HCT116 (cell line): ENCODE measurements at regions not wholly inside any gene's neighbourhood (a gene's known extent, or its start where the extent isn't known, plus 50 kb on each side); places are given as distances from the start of the nearest gene placed in this dataset.

Source experiments
- ATAC-seq: fragments of 200-7000 bp; cut with Tn5 transposase; 2 replicates; pipeline ENCODE4 v1.9.1; 2020; ENCODE audit warnings: mild to moderate bottlenecking, moderate library complexity
- BruUV-seq: library from RNA; stranded (reverse); fragments of 400-500 nt; replicated peaks from 2 replicates; lab custom pipeline; 2021; lab: Mats Ljungman, UMichigan
- CTCF ChIA-PET: fragments of 300-600 bp; sonication (Branson Sonifier 250); formaldehyde crosslinking; loops from one replicate; lab custom pipeline; 2021; ENCODE audit warnings: antibody characterized with exemption; lab: Charles Lee
- POLR2A ChIA-PET: fragments of 300-600, 350-600 bp; sonication (Branson Sonifier 250); formaldehyde crosslinking; loops from one replicate; lab custom pipeline; 2021; ENCODE audit warnings: antibody characterized with exemption; lab: Charles Lee
- RAD21 ChIA-PET, 2 experiments: fragments of 300-600 bp; sonication (Branson Sonifier 250); formaldehyde crosslinking; loops; one replicate each; lab custom pipeline; 2023; ENCODE audit warnings: low total read pairs in 2 of 2; ENCODE audit not compliant: uncharacterized antibody in 2 of 2, unreplicated experiment in 2 of 2, low non-redundant PET in 1 of 2; lab: Charles Lee
- DNase-seq: peaks from one replicate; pipeline ENCODE4 v3.0.0-alpha.2; 2010; ENCODE audit warnings: low read depth, low spot score
- H2AFZ ChIP-seq: fragments of 200-600 bp; shearing (Covaris generic), sonication (generic); 2 replicates; pipeline ENCODE4 v1.6.1; 2017; ENCODE audit warnings: low read depth, mixed run types, mixed read lengths, antibody characterized with exemption, low read length; ENCODE audit not compliant: poor library complexity, severe bottlenecking
- H3K27ac ChIP-seq: 2 replicates; pipeline ENCODE4 v1.5.1; 2012; ENCODE audit warnings: low read depth, low read length
- H3K27me3 ChIP-seq: fragments of 200-600 bp; sonication (generic); 2 replicates; pipeline ENCODE4 v1.6.1; 2016; ENCODE audit warnings: mixed run types, low read length, mixed read lengths; ENCODE audit not compliant: insufficient read depth
- H3K36me3 ChIP-seq, 2 experiments: fragments of 200-500 bp in 1 of 2; fragments of 200-600 bp in 1 of 2; sonication (Bioruptor generic) in 1 of 2; sonication (generic) in 1 of 2; 2 replicates each; pipeline versions ENCODE4 v1.5.1 to v1.6.1; 2014 to 2016; ENCODE audit warnings: low read length in 2 of 2, inconsistent platforms in 1 of 2, mixed read lengths in 1 of 2, mixed run types in 1 of 2; ENCODE audit not compliant: insufficient read depth in 2 of 2, control insufficient read depth in 1 of 2
- H3K4me1 ChIP-seq, 2 experiments: fragments of 200-600 bp in 1 of 2; sonication (generic) in 1 of 2; 2 replicates each; pipeline versions ENCODE4 v1.5.1 to v1.6.1; 2012 to 2017; ENCODE audit warnings: low read length in 2 of 2, inconsistent platforms in 1 of 2, mild to moderate bottlenecking in 1 of 2, mixed read lengths in 1 of 2, mixed run types in 1 of 2, moderate library complexity in 1 of 2; ENCODE audit not compliant: insufficient read depth in 2 of 2, control insufficient read depth in 1 of 2
- H3K4me2 ChIP-seq: fragments of 200-600 bp; sonication (generic); 2 replicates; pipeline ENCODE4 v1.6.1; 2017; ENCODE audit warnings: mixed run types, low read length, mixed read lengths
- H3K4me3 ChIP-seq, 2 experiments: fragments of 200-600 bp in 1 of 2; sonication (generic) in 1 of 2; replicated peaks in 1 of 2; 2 replicates each; pipeline ENCODE4 v1.5.1; 2011 to 2016; ENCODE audit warnings: low read length in 2 of 2, control low read depth in 1 of 2, low read depth in 1 of 2, mild to moderate bottlenecking in 1 of 2, mixed read lengths in 1 of 2, mixed run types in 1 of 2
- H3K79me2 ChIP-seq: fragments of 200-600 bp; sonication (generic); 2 replicates; pipeline ENCODE4 v1.6.1; 2017; ENCODE audit warnings: mild to moderate bottlenecking, mixed run types, low read length, moderate library complexity, mixed read lengths; ENCODE audit not compliant: insufficient read depth
- H3K9ac ChIP-seq: fragments of 200-600 bp; sonication (generic); 2 replicates; pipeline ENCODE4 v1.6.1; 2016; ENCODE audit warnings: low read length, mixed read lengths
- H3K9me2 ChIP-seq: fragments of 200-600 bp; sonication (generic), shearing (Covaris generic); 2 replicates; pipeline ENCODE4 v1.6.1; 2017; ENCODE audit warnings: mixed run types, mild to moderate bottlenecking, moderate library complexity; ENCODE audit not compliant: insufficient read depth
- H3K9me3 ChIP-seq, 2 experiments: fragments of 200-500 bp in 1 of 2; fragments of 200-600 bp in 1 of 2; sonication (Bioruptor generic) in 1 of 2; sonication (generic) in 1 of 2; 2 replicates each; pipeline ENCODE4 v1.6.1; 2014 to 2017; ENCODE audit warnings: low read length in 2 of 2, mixed read lengths in 2 of 2, inconsistent platforms in 1 of 2, low read depth in 1 of 2, mild to moderate bottlenecking in 1 of 2, mixed run types in 1 of 2, moderate library complexity in 1 of 2; ENCODE audit not compliant: control insufficient read depth in 1 of 2, insufficient read depth in 1 of 2
- H4K20me1 ChIP-seq: fragments of 200-600 bp; sonication (generic), shearing (Covaris generic); 2 replicates; pipeline ENCODE4 v1.6.1; 2017; ENCODE audit warnings: mixed run types, mild to moderate bottlenecking, moderate library complexity; ENCODE audit not compliant: insufficient read depth
- CBX3 ChIP-seq: IDR thresholded peaks from 2 replicates; pipeline ENCODE4 v1.6.1; 2012; ENCODE audit warnings: low read depth
- CEBPB ChIP-seq: IDR thresholded peaks from 2 replicates; pipeline ENCODE4 v1.6.1; 2012; ENCODE audit warnings: low read depth
- EGR1 ChIP-seq: IDR thresholded peaks from 2 replicates; pipeline ENCODE4 v1.6.1; 2012; ENCODE audit warnings: low read depth
- ELF1 ChIP-seq: IDR thresholded peaks from 2 replicates; pipeline ENCODE4 v1.6.1; 2012; ENCODE audit warnings: low read depth, borderline replicate concordance
- EZH2 ChIP-seq: fragments of 200-600 bp; sonication (generic); IDR thresholded peaks from 2 replicates; pipeline ENCODE4 v1.6.1; 2017; ENCODE audit warnings: antibody characterized with exemption, mixed run types
- JUND ChIP-seq: IDR thresholded peaks from 2 replicates; pipeline ENCODE4 v1.6.1; 2012
- POLR2A ChIP-seq: IDR thresholded peaks from 2 replicates; pipeline ENCODE4 v1.7.0; 2011; ENCODE audit warnings: borderline replicate concordance; ENCODE audit not compliant: insufficient read depth, insufficient read length; ENCODE audit errors: extremely low read depth
- RAD21 ChIP-seq: IDR thresholded peaks from 2 replicates; pipeline ENCODE4 v1.6.1; 2012; ENCODE audit warnings: low read depth, mild to moderate bottlenecking
- SP1 ChIP-seq: IDR thresholded peaks from 2 replicates; pipeline ENCODE4 v1.6.1; 2012; ENCODE audit warnings: low read depth
- YY1 ChIP-seq: IDR thresholded peaks from 2 replicates; pipeline ENCODE4 v1.6.1; 2011; ENCODE audit warnings: low read length, low read depth, moderate library complexity, mild to moderate bottlenecking; ENCODE audit not compliant: insufficient replicate concordance; ENCODE audit errors: extremely low read depth
- ZFX ChIP-seq: fragments of 450-650 bp; IDR thresholded peaks from 2 replicates; pipeline ENCODE4 v1.6.1; 2017
- intact Hi-C: fragments of 100-400 bp; cut with micrococcal nuclease; formaldehyde crosslinking; loops from 2 replicates; pipeline ENCODE4 v1.10.0; 2022
- TF ChIP-seq, protein P1 (sequence below), 3 experiments: fragments of 200-600 bp in 1 of 3; sonication (generic) in 1 of 3; IDR thresholded peaks in 2 of 3; conservative IDR thresholded peaks in 1 of 3; 2 replicates each; pipeline ENCODE4 v1.5.1; 2012 to 2017; ENCODE audit warnings: low read depth in 2 of 3, low read length in 2 of 3, antibody characterized with exemption in 1 of 3, borderline replicate concordance in 1 of 3, control low read depth in 1 of 3, mild to moderate bottlenecking in 1 of 3, mixed read lengths in 1 of 3, mixed run types in 1 of 3, moderate library complexity in 1 of 3; ENCODE audit not compliant: insufficient read depth in 1 of 3
- TF ChIP-seq, protein P2 (sequence below): IDR thresholded peaks from 2 replicates; pipeline ENCODE4 v1.6.1; 2012; ENCODE audit warnings: low read depth
- TF ChIP-seq, protein P3 (sequence below): IDR thresholded peaks from 2 replicates; pipeline ENCODE4 v1.6.1; 2011; ENCODE audit warnings: mild to moderate bottlenecking, low read length, moderate library complexity; ENCODE audit not compliant: insufficient replicate concordance; ENCODE audit errors: extremely low read depth

DNA sequence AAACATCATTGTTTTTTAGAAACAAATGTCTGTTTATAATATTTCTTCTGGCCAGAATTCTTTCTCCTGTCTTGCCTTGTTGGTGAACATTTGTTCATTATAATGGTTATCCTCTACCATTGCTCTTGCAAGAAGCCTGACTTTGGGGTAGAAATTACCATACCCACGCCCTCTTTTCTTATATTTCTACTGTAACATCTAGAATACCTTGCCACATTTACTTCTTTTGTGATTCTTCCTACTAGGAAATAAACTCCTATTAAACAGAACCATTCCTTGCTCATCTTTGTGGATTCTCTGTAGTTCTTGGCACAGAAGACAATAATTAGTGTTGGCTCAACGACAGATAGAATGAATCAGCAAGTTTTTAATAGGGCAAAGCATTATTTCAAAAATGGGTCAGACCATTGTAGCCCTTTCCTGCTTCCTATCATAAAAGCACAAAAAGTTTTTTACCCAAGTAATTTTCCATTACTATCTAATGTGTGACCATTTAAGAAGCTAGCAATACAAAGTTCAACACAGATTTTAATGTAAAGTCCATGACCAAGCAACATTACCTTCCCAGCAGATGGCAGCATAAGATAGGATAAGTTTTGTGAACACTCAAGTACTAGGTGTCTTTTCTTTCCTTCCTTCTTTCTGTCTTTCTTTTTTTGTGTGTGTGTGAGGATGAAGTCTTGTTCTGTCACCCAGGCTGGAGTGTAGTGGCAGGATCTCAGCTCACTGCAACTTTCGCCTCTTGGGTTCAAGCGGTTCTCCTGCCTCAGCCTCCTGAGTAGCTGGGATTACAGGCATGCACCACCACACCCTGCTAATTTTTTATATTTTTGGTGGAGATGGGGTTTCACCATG is 270.4 kb downstream of the HGF start:
- peak; percentile 81 for DNase-seq
- ChIA-PET POLR2A (no interaction called here), CTCF (interaction anchor here (0.6 to 5.2 kb wide), 19 partner anchors 9 to 1230 kb away, joined by 3 to 89 read pairs (median 4); no protein-coding TSS in a partner anchor), RAD21 (interaction anchor here (0.6 to 2.6 kb wide), 5 partner anchors 462 to 1924 kb away, joined by 3 to 13 read pairs (median 3); no protein-coding TSS in a partner anchor)
- no peaks in the 10 kb centered on the region for H3K9me3 ChIP-seq
- intact Hi-C loops = loop anchor here (1.0 to 2.0 kb wide), 4 partner anchors 457 to 1227 kb away; no protein-coding TSS in a partner anchor
- H2AFZ ChIP-seq = peak overlapping the region; percentile 83
- no peaks in the 10 kb centered on the region for H3K27me3 ChIP-seq
- no peaks in the 10 kb centered on the region for H3K9me2 ChIP-seq
- BruUV-seq = no TSS peak
- peak; percentile 83 for ATAC-seq
- TF ChIP-seq EZH2 = no peak
- no peak for TF ChIP-seq CEBPB
- TF ChIP-seq JUND = no peak
- no peak for TF ChIP-seq ELF1
- no peak for TF ChIP-seq YY1
- TF ChIP-seq CBX3 = no peak
- TF ChIP-seq SP1 = no peak
- TF ChIP-seq, protein P1, sequence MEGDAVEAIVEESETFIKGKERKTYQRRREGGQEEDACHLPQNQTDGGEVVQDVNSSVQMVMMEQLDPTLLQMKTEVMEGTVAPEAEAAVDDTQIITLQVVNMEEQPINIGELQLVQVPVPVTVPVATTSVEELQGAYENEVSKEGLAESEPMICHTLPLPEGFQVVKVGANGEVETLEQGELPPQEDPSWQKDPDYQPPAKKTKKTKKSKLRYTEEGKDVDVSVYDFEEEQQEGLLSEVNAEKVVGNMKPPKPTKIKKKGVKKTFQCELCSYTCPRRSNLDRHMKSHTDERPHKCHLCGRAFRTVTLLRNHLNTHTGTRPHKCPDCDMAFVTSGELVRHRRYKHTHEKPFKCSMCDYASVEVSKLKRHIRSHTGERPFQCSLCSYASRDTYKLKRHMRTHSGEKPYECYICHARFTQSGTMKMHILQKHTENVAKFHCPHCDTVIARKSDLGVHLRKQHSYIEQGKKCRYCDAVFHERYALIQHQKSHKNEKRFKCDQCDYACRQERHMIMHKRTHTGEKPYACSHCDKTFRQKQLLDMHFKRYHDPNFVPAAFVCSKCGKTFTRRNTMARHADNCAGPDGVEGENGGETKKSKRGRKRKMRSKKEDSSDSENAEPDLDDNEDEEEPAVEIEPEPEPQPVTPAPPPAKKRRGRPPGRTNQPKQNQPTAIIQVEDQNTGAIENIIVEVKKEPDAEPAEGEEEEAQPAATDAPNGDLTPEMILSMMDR (IDR thresholded peaks at IDR 0.05 in 2 of 3, conservative IDR thresholded peaks at IDR 0.05 in 1 of 3; ENCODE audit: borderline replicate concordance in 1 of 3, insufficient read depth in 1 of 3, low read depth in 2 of 3, low read length in 2 of 3) = peak; percentile 36 to 62 (median 60); a peak in 4 of 6 replicates
- TF ChIP-seq, protein P2, sequence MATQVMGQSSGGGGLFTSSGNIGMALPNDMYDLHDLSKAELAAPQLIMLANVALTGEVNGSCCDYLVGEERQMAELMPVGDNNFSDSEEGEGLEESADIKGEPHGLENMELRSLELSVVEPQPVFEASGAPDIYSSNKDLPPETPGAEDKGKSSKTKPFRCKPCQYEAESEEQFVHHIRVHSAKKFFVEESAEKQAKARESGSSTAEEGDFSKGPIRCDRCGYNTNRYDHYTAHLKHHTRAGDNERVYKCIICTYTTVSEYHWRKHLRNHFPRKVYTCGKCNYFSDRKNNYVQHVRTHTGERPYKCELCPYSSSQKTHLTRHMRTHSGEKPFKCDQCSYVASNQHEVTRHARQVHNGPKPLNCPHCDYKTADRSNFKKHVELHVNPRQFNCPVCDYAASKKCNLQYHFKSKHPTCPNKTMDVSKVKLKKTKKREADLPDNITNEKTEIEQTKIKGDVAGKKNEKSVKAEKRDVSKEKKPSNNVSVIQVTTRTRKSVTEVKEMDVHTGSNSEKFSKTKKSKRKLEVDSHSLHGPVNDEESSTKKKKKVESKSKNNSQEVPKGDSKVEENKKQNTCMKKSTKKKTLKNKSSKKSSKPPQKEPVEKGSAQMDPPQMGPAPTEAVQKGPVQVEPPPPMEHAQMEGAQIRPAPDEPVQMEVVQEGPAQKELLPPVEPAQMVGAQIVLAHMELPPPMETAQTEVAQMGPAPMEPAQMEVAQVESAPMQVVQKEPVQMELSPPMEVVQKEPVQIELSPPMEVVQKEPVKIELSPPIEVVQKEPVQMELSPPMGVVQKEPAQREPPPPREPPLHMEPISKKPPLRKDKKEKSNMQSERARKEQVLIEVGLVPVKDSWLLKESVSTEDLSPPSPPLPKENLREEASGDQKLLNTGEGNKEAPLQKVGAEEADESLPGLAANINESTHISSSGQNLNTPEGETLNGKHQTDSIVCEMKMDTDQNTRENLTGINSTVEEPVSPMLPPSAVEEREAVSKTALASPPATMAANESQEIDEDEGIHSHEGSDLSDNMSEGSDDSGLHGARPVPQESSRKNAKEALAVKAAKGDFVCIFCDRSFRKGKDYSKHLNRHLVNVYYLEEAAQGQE = no peak
- TF ChIP-seq ZFX = no peak
- TF ChIP-seq, protein P3, sequence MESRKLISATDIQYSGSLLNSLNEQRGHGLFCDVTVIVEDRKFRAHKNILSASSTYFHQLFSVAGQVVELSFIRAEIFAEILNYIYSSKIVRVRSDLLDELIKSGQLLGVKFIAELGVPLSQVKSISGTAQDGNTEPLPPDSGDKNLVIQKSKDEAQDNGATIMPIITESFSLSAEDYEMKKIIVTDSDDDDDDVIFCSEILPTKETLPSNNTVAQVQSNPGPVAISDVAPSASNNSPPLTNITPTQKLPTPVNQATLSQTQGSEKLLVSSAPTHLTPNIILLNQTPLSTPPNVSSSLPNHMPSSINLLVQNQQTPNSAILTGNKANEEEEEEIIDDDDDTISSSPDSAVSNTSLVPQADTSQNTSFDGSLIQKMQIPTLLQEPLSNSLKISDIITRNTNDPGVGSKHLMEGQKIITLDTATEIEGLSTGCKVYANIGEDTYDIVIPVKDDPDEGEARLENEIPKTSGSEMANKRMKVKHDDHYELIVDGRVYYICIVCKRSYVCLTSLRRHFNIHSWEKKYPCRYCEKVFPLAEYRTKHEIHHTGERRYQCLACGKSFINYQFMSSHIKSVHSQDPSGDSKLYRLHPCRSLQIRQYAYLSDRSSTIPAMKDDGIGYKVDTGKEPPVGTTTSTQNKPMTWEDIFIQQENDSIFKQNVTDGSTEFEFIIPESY = no peak
- no peak for TF ChIP-seq POLR2A
- TF ChIP-seq RAD21 = peak; percentile 85
- TF ChIP-seq EGR1 = no peak
- no peaks in the 10 kb centered on the region for H4K20me1 ChIP-seq
- no peak overlapping the region for H3K4me3 ChIP-seq
- no peaks in the 10 kb centered on the region for H3K36me3 ChIP-seq
- H3K4me1 ChIP-seq = peaks cover 0 to 5% of the 10 kb centered on the region in 2 experiments; a peak in 1 of 4 replicates
- H3K4me2 ChIP-seq = no peak overlapping the region
- no peak overlapping the region for H3K27ac ChIP-seq
- no peak overlapping the region for H3K9ac ChIP-seq
- no peaks in the 10 kb centered on the region for H3K79me2 ChIP-seq
